Endothelial cell of umbilical vein (primary cell): ENCODE measurements at regions not wholly inside any gene's neighbourhood (a gene's known extent, or its start where the extent isn't known, plus 50 kb on each side); places are given as distances from the start of the nearest gene placed in this dataset.

Experiments used
- BruUV-seq: library from RNA; stranded (reverse); fragments of 400-500 nt; replicated peaks from 2 replicates; lab custom pipeline; 2021; lab: Mats Ljungman, UMichigan
- CTCF ChIA-PET: fragments of 300-600, 350-600 bp; sonication (Branson Sonifier 250); formaldehyde crosslinking; loops from one replicate; lab custom pipeline; 2021; ENCODE audit warnings: antibody characterized with exemption, inconsistent platforms; lab: Charles Lee
- POLR2A ChIA-PET: fragments of 300-600, 350-600 bp; sonication (Branson Sonifier 250); formaldehyde crosslinking; loops from one replicate; lab custom pipeline; 2021; ENCODE audit warnings: antibody characterized with exemption, inconsistent platforms; lab: Charles Lee
- DNase-seq: peaks from one replicate; pipeline ENCODE4 v3.0.0-alpha.2; 2011; ENCODE audit warnings: low read depth, low spot score
- FAIRE-seq: peaks from 2 replicates; lab custom pipeline; 2011; peaks lifted over from hg19 to GRCh38; lab: Jason Lieb, UNC
- H2AFZ ChIP-seq: 2 replicates; pipeline ENCODE4 v1.6.0; 2012; ENCODE audit warnings: low read depth, low read length, control low read depth, inconsistent platforms
- H3K27ac ChIP-seq: 2 replicates; pipeline ENCODE4 v1.5.1; 2011; ENCODE audit warnings: low read depth, mild to moderate bottlenecking, control low read depth, low read length, moderate library complexity; ENCODE audit not compliant: insufficient read depth
- H3K27me3 ChIP-seq, 2 experiments: 2 replicates each; pipeline versions ENCODE4 v1.6.0 to v1.6.1; 2011; ENCODE audit warnings: low read length in 2 of 2, mixed read lengths in 1 of 2; ENCODE audit not compliant: control insufficient read depth in 2 of 2, insufficient read depth in 2 of 2
- H3K36me3 ChIP-seq, 2 experiments: 2 replicates in 1 of 2; 3 replicates in 1 of 2; pipeline ENCODE4 v1.5.1; 2011; ENCODE audit warnings: low read length in 2 of 2, mild to moderate bottlenecking in 1 of 2, moderate library complexity in 1 of 2; ENCODE audit not compliant: control insufficient read depth in 2 of 2, insufficient read depth in 2 of 2; ENCODE audit errors: extremely low read depth in 1 of 2
- H3K4me1 ChIP-seq: 3 replicates; pipeline ENCODE4 v1.5.1; 2011; ENCODE audit warnings: mild to moderate bottlenecking, low read length; ENCODE audit not compliant: control insufficient read depth, insufficient read depth; ENCODE audit errors: extremely low read depth
- H3K4me2 ChIP-seq: 2 replicates; pipeline ENCODE4 v1.6.1; 2011; ENCODE audit warnings: low read length, control low read depth, mixed read lengths; ENCODE audit not compliant: insufficient read depth
- H3K4me3 ChIP-seq, 3 experiments: fragments of 200-600 bp in 1 of 3; sonication (generic), shearing (Covaris generic) in 1 of 3; replicated peaks in 1 of 3; 2 replicates each; pipeline ENCODE4 v1.5.1; 2011 to 2016; ENCODE audit warnings: control low read depth in 3 of 3, low read length in 3 of 3, mild to moderate bottlenecking in 2 of 3, inconsistent platforms in 1 of 3, low read depth in 1 of 3, moderate library complexity in 1 of 3; ENCODE audit not compliant: insufficient read depth in 1 of 3
- H3K79me2 ChIP-seq: 2 replicates; pipeline ENCODE4 v1.6.0; 2012; ENCODE audit warnings: low read length, inconsistent platforms; ENCODE audit not compliant: control insufficient read depth, insufficient read depth
- H3K9ac ChIP-seq: replicated peaks from 2 replicates; pipeline ENCODE3; 2011; ENCODE audit warnings: low read length, control low read depth; ENCODE audit not compliant: insufficient read depth; ENCODE audit errors: extremely low read depth
- H3K9me1 ChIP-seq: replicated peaks from 3 replicates; pipeline ENCODE4 v1.6.0; 2011; ENCODE audit warnings: mild to moderate bottlenecking, low read length; ENCODE audit not compliant: control insufficient read depth, insufficient read depth; ENCODE audit errors: extremely low read depth
- H3K9me3 ChIP-seq: replicated peaks from 2 replicates; pipeline ENCODE4 v1.5.1; 2012; ENCODE audit warnings: low read length, inconsistent platforms; ENCODE audit not compliant: control insufficient read depth, insufficient read depth
- H4K20me1 ChIP-seq: replicated peaks from 2 replicates; pipeline ENCODE3; 2011; ENCODE audit warnings: mild to moderate bottlenecking, low read length; ENCODE audit not compliant: control insufficient read depth, insufficient read depth; ENCODE audit errors: extremely low read depth
- CTCF ChIP-seq, 2 donors: IDR thresholded peaks; 1 replicate in 1 of 2; 2 replicates in 1 of 2; pipeline ENCODE4 v1.5.1; 2011; ENCODE audit warnings: low read length in 2 of 2, mild to moderate bottlenecking in 2 of 2, moderate library complexity in 2 of 2, control low read depth in 1 of 2, inconsistent platforms in 1 of 2, low read depth in 1 of 2; ENCODE audit not compliant: insufficient read depth in 1 of 2; ENCODE audit errors: extremely low read depth in 1 of 2
- EZH2 ChIP-seq: IDR thresholded peaks from 2 replicates; pipeline ENCODE4 v1.6.1; 2012; ENCODE audit warnings: borderline replicate concordance, low read depth, mild to moderate bottlenecking, moderate library complexity, low read length, inconsistent platforms; ENCODE audit not compliant: severe bottlenecking
- FOS ChIP-seq: IDR thresholded peaks from 2 replicates; pipeline ENCODE4 v1.6.1; 2011; ENCODE audit warnings: mild to moderate bottlenecking, low read length, moderate library complexity, borderline replicate concordance; ENCODE audit not compliant: insufficient read depth
- GATA2 ChIP-seq: IDR thresholded peaks from 2 replicates; pipeline ENCODE4 v1.7.0; 2011; ENCODE audit warnings: low read depth, mild to moderate bottlenecking, moderate library complexity, mixed read lengths, low read length; ENCODE audit not compliant: insufficient read length, insufficient read depth
- JUN ChIP-seq: IDR thresholded peaks from 2 replicates; pipeline ENCODE4 v1.6.1; 2011; ENCODE audit warnings: borderline replicate concordance, low read depth; ENCODE audit not compliant: insufficient read length, insufficient read depth
- MAX ChIP-seq: IDR thresholded peaks from 2 replicates; pipeline ENCODE4 v1.6.1; 2011; ENCODE audit not compliant: insufficient read depth, insufficient read length
- MYC ChIP-seq: IDR thresholded peaks from one replicate; pipeline ENCODE4 v1.6.1; 2011; ENCODE audit warnings: mild to moderate bottlenecking, low read depth, low read length
- POLR2A ChIP-seq: IDR thresholded peaks from 2 replicates; pipeline ENCODE4 v1.6.1; 2012; ENCODE audit warnings: low read depth, mild to moderate bottlenecking, control low read depth, low read length
- POLR2AphosphoS5 ChIP-seq: IDR thresholded peaks from 2 replicates; pipeline ENCODE4 v1.6.1; 2012; ENCODE audit warnings: low read depth, mild to moderate bottlenecking, control low read depth, low read length, moderate library complexity; ENCODE audit not compliant: insufficient read depth
- dilution Hi-C: fragments of 300-500 bp; cut with MboI; formaldehyde crosslinking; loops from one replicate; pipeline ENCODE4 v1.15.0; 2019; ENCODE audit warnings: low sequenced_read_pairs; ENCODE audit not compliant: extremely low pct_ligation_motif_present
- intact Hi-C: fragments of 100-400 bp; cut with micrococcal nuclease; formaldehyde crosslinking; loops from one replicate; pipeline ENCODE4 v1.10.0; 2022

- ChIA-PET CTCF (interaction anchor here (1.4 kb wide), 1 partner anchor 10 kb away, joined by 3 read pairs; no protein-coding TSS in a partner anchor), POLR2A (no interaction called here)
- Histone ChIP-seq H3K4me1 (no peaks in the 10 kb centered on the region), H3K9me1 (no peaks in the 10 kb centered on the region), H3K9me3 (no peaks in the 10 kb centered on the region), H3K27me3 (peaks cover 0 to 2% of the 10 kb centered on the region in 2 experiments), H3K9ac (no peak overlapping the region), H3K4me3 (no peak overlapping the region), H2AFZ (no peak overlapping the region), H3K4me2 (no peak overlapping the region), H3K79me2 (no peaks in the 10 kb centered on the region), H3K27ac (no peak overlapping the region), H3K36me3 (no peaks in the 10 kb centered on the region), H4K20me1 (peaks cover 2% of the 10 kb centered on the region)
- dilution Hi-C loops (no loop called here), intact Hi-C loops (no loop called here)
- FAIRE-seq (no peak), DNase-seq (no peak)
- TF ChIP-seq POLR2A (no peak), MYC (no peak), EZH2 (no peak), FOS (no peak), CTCF (IDR thresholded peaks at IDR 0.05; ENCODE audit: extremely low read depth in 1 of 2, insufficient read depth in 1 of 2, low read depth in 1 of 2, low read length in 2 of 2) (no peak), JUN (no peak), GATA2 (no peak), MAX (no peak), POLR2AphosphoS5 (no peak)
- no TSS peak for BruUV-seq
Observed at GRCh38 chr10:78685466-78686103, 383.2 kb upstream of the ZMIZ1 start.
